HG02970 (cell line): ENCODE measurements at regions not wholly inside any gene's neighbourhood (a gene's known extent, or its start where the extent isn't known, plus 50 kb on each side); places are given as distances from the start of the nearest gene placed in this dataset.

Experiments used
- ATAC-seq: cut with Tn5 transposase; IDR thresholded peaks from one replicate; pipeline ENCODE4 v1.9.1; 2021; ENCODE audit warnings: mild to moderate bottlenecking, moderate library complexity, moderate number of reproducible peaks; ENCODE audit not compliant: unreplicated experiment, low FRiP score

DNA sequence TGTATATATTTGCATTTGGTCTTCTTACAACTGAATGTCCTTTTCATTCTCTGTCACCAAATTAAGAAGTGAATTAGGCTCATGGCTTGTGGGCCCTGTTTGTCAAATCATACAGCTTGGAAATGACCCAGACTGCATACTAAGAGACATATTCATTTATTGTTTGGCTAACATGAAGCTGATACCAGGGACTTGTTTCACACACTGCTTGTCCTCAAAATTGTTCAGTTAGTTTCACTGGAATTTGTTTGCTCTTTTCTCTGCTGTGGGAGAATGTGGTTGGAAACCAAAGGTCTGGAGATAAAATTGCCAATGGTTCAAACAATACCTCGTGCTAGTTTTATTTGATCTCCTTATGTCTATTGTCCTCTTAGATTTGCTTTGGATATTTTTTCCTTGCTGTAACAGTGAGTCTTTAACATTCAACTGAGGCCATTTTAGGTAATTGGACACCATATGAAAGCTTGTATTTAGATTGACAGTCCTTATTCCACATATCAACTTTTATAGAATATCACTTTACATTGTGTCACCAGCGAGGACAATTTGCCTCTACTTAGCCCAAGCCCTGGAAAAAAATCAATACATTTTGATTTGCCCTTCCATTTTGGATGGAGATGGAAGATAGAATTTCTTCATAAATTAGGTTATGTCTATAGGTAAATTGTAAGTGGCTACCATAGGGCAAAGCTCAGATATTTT, 144.3 kb upstream of the MTAP start:
- ATAC-seq = no peak

DNA sequence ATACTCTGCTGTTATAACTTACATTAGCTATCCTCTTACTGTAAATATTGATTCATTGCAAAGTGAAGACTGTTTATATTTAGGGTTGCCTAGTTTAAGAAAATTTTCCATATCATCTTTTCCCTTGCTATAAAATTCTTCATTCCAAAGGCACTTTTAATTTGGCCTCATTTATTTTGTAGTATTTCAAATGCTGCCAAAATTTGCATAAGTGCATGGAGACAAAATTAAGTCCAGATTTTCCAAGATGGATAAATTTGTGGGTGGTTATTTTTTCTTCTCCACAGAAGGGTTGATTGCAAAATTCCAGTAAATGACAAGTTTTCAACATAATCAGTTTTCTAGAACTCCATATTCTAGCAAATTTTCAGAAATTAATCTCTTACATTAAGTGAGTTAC, 141.5 kb upstream of the MTAP start:
- ATAC-seq = no peak

DNA sequence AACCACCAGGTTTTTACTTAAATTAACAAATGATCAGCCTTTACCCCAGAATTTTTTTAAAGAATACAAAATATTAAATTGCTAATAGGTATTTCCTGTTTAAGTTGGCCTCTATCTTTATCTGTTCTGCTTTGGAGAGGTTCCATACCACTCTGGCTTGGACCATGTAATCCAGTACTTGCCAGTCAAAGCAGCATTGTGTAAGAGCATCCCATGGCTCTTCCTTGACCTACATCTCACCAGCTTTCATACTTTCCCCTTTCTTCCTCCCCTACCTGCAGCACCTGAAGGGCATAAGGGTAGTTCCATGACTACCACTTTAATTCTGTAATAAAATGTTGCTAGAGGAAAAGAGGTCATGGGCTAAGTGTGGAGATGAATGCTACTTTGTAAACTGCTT, 140.8 kb upstream of the MTAP start:
- ATAC-seq = no peak

DNA sequence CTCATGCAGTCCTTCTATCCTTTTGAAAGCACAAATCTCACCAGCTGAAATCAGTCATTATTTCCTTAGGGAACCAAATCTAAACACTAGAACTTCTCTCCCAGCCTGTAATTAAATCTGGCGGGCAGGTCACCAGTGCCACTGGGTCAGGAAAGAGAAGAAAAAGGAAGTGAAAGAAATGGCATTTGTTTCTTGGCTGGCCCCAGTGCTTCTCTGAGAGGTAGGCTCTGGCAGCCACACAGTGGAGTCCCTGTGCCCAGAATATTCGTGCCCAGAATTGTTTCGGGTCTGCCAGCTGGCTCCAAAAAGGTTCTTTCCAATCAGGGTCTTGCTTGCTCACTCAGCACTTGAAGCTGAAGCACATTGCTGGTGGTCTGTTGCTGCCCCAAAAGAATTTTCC, 133.9 kb upstream of the MTAP start:
- no peak for ATAC-seq

DNA sequence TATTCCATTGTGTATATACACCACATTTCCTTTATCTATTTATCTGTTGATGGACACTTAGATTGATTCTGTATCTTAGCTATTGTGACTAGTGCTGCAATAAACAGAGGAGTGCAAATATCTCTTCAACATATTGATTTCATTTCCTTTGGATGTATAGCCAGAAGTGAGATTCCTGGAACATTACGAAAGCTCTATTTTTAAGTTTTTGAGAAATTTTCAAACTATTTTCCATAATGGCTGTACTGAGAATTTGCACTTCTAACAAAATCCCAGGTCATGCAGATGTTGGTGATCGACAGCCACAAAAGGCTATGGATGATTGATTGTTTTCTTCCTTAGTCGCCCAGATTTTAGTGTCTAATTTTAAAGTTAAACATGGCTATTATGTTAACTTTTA, 132.7 kb upstream of the MTAP start:
- ATAC-seq = no peak

DNA sequence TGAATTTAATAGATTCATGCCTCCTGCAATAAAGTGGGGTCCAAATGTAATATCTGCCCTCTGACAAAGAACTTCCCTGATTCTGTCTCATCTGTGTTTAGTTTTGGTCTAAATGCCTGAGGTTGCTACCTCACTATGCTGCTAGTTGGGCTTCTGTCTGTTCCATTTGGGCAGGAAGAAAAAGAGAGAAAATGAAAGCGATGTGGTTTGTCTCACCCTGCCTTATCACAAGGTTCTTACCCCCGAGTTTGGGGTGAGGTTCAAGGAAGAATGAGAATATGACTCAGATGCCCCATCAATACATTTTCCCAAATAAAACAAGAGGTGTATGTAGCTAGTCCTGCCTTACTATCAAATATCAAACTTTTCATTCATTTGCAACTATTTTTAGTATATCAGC, 132.1 kb upstream of the MTAP start:
- no peak for ATAC-seq

DNA sequence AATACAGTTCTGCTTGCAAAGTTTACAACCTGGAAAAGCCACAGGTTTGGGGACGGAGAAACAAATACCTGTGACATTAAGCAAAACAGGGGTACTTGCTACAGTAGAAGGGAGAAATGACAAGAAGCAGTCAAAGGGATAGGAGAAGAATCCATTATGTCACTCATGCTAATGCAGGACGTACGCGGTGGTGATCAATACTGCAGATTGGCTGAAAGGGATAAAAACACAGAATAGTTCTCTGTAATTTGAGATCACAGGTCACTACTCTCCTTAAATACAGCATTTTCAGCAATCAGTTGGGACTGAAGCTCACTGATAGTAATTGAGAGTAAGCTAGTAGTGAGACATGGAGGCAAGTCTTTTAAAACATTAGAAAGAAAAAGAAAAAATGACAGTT, 130.3 kb upstream of the MTAP start:
- ATAC-seq = no peak

DNA sequence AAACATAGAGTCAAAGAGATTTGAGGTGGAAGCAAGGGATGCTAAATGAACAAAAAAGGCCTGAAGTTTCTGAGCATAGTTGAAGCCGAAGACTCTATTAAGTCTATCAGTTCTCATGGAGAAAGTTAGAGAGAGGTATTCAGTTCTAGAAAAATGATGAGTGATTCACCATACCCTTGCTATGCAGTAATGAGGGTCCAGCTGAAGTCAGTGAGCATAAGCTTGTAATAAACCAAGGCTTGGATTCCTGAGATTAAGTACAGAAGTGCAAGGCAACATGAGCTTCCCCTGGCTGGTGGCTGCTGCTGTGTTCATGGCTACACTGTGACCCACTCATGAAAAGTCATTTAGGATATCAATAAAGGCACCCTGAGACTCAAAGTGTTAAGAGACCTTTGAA, 129.7 kb upstream of the MTAP start:
- no peak for ATAC-seq

DNA sequence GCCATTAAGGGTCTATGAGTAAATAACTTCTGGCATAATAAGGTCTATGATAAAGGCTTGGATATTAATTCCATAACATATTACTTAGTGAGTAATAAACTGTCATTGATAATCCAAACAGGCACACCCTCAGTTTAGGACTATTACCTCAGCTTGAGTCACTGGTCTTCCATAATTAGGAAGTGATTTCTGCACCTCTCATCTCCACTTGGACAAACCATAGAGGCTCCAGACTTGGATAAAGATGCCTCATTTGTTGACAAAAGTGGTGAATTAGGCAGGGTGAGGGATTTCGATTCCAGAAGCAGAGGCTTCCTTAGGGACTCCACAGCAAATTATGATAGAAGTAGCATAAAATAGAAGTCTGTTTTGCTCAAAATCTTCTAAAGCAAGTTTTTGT, 127.5 kb upstream of the MTAP start:
- ATAC-seq = no peak

DNA sequence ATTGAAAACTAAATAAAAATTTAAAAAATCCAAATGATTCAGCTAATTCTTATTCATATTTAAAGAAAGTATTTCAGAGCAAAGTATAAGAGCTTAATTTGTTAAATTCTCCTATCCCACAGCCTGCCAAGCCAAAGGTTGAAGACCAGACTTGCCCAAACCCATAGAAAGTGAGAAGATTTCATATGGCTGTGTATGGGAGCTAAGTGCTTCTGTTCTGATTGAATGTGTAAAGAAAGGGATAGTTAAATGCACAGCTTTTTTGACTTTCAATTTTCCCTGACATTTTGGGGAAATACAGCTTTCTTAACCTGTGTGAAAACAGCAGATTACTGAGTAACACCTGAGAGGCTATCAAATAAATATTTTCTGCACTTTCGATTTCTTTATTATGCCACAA, 125.0 kb upstream of the MTAP start:
- no peak for ATAC-seq

DNA sequence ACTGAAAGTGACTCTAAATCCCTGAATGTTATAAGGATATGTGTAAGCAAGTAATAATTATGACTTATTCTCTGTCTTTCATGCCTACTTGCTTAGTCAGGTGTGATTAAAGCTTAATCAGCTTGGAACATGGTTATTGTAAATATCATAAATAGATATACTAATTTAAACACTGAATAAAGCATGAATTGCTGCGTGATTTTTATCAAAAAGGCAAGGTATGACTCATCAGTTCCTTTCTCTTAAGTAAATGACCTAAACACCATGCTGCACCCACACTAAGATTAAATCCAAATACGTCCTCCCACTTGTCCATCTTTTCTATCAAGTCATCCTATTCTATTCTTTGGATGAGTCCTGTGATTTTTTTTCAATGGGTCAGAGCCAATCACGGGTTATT, 124.6 kb upstream of the MTAP start:
- no peak for ATAC-seq

DNA sequence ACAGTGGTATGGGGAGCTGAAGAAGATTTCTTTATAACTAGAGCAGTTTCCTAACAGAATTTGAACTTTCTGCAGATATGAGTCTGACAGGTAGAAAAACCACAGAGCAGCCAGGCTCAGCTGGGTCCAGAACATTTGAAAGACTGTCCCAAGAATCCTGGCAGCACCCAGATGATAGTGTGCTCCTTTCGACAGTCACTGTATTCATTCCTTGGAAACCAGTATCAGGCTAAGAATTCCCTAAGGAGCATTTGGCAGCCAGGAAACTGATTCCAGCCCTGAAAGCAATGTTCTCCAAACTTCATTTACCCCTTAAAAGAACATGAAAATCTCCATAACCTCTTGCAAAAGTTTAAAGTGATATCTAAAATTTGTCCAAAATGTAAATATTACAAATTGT, 123.0 kb upstream of the MTAP start:
- no peak for ATAC-seq

DNA sequence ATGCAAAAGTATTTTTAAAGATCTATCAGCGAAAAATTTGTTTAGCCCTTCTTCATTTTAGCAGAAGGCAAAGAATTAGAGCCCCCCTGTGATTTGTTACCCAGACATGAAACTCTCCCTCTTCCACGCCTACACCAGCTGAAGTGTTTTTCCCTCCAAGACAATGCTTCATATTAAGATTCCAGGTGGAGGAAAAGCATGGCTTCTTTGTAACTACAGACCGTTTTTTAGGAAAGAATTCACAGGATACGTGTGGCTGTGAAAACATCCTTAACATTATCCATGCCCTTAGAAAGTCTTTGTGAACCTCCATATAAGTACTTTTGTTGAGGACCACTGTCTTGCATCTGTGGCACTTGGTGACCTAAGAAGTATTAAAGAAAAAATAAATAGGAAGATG, 121.8 kb upstream of the MTAP start:
- ATAC-seq = no peak

DNA sequence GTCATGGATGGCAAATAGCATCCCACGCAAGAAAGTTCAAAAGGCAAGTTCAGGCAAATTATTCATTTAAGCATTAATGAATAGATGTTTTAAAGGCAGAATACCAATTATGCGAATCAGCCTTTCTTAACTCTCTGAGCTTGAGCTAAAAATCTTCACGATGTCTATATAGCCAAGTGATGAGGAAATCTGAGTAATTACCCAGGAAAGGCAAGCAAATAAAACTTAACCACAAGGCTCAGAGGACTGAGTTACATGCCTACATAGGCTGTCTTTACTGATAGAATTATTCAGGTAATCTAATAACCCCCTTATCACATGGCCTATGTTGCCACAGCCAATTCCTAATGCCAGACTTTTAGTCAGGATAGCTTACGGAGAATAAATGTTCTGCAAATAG, 120.8 kb upstream of the MTAP start:
- no peak for ATAC-seq

DNA sequence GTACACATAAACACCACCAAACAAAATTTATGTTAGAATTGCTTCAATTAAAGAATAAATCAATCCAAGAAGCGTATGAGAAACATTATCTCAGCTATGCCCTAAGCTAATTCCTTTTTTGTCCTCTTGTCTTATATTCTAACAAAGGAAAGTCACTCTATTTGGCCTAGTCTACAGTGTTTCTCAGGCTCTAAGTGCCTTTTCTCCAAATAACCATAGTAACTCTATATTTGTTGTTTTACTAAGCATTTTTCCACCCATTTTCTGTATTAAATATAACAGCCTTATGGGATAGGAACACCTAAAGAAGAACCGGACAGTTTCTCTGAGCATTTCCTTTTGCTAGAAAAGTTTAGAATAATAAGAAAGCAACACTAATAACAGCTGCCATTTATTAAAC, 120.1 kb upstream of the MTAP start:
- ATAC-seq = no peak

DNA sequence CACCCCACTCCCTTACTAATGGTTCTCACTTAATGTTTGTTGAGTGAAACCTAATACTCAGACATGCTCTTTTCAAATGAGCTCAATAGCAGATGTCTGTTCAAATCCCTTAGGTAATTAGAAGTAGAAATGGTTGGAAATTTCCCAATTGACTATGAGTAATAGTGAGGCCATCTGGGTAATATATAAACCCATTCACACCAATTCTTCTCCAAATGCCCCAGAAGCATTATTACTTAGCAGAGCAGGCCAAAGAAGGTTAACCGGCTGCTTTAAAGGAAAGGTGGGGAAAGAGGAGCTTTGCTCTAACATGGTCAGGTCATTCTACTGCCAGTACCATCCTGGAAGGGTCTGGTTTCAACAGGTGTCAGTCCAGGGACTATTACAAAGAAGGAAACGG, 119.5 kb upstream of the MTAP start:
- ATAC-seq = no peak

DNA sequence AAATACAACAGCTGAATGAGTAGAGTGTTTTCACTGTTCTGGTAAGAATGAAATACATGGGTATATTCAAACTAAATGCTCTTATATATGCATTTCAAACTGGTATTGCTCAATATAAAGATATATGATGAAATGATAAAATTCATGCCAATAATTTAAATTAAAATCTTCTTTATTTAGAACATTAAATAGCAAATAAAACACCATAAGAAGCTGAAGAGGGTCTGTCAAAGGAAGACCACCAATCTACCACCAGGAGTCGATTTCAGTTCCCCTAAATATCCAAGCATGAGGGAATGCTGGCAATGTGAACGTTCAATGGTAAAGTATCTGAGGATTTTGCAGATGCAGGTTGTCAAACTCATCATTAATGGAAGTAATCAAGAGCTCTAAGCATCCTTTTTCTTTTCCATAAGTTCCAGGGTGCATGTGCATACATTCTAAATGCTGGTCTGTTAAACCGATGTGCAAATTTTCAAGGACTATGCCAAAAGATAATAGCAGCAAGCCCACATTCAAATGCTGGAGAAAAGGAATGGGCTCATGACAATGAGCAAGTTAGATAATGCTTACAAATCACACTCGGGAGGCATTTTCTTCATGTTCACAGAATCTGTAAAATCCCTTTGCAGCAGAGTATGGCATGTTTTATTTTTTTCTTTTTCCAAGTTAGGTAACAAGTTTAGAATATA, 118.8 kb upstream of the MTAP start:
- no peak for ATAC-seq

DNA sequence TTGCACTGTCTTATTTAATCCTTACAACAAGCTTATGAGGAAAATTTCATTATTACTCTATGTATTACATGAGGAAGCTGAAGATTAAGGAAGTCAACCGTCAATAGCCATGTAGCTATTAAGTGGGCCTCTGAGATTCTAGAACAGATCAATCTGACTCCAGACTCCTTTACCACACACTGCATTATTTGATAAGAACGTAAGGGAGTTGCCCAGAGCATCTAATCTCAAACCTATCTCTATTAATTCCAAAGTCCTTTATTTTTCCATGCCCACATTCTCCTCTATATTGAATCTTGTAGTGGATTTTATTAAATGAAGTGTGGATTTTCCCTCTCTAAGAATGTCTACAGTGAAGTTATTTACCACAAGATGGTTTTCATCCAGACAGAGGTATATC, 118.2 kb upstream of the MTAP start:
- no peak for ATAC-seq

DNA sequence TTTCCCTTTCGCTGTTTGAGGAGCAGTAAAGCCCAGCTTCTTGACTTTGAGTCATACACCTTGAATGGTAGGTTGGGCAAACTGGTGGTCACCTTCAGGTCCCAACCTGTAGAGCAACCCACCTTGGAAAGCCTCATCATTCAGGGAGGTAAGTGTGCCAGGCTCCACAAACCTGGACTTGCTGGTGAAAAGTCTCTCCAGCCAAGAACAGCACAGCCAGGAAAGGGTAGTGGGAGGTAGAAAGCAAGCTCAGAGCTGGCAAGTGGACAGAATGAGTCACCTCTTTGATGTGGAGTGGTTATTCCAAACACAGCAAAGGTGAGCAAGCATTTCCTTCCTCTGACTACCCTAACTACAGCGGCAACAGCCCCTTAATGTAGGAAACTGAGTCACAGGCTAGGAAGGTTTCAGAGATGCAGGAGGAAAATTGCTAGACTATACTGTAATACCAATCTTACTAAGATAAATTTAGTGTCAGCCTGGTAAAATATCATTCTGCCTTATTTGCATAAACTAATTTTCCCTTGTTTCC, 117.5 kb upstream of the MTAP start:
- no peak for ATAC-seq

DNA sequence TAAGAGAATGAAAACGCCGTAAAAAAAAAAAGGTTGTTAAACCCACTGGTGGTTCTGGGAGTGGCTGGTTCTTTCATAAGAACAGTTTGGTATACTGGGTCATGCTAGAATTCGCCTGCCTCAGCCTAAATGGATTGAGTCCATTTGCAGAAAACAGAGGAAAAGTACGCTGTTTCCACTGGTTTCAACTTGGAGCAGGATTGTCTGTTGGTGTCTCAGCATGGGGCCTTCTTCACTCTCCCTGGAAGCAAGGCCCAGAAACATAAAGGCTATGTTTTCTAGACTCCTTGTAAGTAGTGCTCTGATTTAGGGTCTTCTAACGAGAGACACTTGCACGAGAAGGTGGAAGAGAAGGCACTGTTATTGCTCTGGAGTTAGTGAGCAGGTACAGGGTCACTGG, 116.9 kb upstream of the MTAP start:
- ATAC-seq = no peak

DNA sequence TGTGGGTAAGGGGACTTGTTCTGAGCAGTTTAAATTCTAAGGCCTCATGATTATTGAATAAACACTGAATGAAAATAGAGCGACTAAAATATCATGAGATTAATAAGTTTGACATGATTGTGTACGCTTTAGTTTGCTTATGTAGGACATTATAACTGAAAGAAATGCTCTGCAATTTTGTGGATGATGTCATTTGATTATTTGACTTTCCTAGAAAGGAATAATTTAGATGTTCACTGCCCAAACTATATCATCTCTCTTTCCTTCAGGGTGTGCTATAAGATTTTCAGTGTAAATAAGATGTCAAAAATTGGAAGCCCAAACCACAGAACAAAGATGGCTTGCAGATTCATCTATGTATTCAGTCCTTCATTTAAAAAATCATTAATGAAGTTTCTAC, 115.7 kb upstream of the MTAP start:
- no peak for ATAC-seq

DNA sequence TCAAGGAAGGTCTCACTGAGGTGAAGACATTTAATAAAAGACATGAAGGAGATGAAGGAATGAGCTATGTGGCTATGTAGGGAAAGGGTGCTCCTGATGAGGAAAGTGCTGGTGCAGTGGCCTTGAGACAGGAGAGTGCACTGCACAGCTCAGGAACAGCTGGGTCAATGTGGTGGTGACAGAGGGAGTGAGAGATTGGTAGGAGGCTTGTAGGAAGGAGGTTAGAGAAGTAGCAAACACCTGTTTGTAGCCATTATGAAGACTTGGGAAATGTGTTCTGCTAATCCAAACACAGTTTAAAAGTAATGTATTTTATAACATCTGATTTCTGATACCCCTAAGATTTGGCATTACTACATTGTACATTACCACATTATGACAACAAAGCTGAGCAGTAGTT, 115.1 kb upstream of the MTAP start:
- no peak for ATAC-seq
